Right forelimb (tissue), 1 donor: ENCODE measurements at regions not wholly inside any gene's neighbourhood (a gene's known extent, or its start where the extent isn't known, plus 50 kb on each side); places are given as distances from the start of the nearest gene placed in this dataset.
"Not testable (repeated sequence)": the region's sequence is repeated elsewhere in the genome, so short reads cannot be mapped to it uniquely, and the experiment has no call there.

Experiments used
- DNase-seq: peaks from one replicate; pipeline ENCODE4 v3.0.0-alpha.2; 2018

DNA sequence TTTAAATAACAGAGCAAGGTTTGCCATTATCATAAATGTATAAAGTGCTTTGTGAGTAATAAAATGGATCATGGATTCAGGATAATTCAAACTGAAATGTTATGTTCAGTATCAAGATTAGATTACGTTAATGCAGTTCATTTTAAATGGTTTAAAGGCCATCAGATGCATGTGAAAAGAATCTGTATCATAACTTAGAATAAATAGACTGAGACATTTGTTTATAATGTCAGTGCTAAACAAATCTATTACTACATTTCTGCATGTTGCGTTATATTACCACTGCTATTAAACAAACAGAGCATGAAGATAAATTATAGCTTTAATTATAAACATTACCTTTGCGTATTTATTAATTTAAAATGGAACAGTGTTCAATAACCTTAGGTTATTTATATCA, 160.2 kb downstream of the TOX3 start:
- DNase-seq: no peak

- no peak for DNase-seq
Measured at GRCh38 chr16:52384378-52384777, 162.6 kb downstream of the TOX3 start.

DNA sequence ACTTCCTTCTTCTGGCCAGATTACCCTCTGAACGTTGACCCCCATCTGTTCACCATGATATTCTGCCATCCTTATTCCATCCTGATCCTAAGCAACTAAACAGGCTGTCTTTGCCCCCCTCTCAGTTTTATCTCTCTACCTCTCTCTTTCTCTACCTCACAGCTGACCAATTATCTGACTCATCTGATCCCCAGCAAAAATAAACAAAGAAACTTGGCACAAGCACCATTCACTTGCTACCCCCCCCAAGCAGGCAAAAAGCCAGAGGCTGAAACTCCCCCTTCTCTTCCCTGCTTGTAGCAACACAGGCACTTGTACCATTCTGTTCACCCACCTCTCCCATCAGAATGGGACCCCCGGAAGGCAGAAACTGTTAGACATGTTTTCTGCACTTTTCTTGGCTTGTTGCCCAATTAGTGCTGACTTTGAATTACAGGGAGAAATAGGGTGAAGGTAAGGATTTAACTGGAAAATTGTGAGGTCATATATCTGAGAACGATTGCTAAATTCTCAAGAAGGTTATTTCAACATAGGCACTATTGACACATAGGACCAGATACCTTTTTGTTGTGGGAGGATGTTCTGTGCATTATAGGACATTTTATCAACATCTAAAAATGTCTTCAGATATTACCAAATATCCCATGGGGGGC, 163.2 kb downstream of the TOX3 start:
- DNase-seq: no peak

DNA sequence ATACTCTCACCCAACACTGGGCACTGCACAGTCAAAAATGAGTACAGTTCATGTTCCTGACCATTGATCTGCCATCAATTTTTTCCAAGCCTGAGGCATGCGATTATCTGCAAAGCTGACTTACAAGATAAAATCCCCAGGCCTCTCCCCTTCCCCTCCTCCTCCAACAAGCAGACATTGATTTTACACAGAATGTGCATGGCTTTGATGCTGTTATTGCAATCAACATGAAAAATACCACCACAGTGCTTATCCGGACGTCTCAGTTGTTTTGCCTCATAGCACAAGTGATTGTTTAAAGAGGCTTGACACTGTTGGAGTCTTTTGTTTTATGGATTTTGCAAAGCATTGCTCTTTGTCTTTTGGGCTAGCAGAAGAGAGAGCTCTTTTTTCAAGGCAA, 163.8 kb downstream of the TOX3 start:
- DNase-seq: no peak

- no peak for DNase-seq
Measured at GRCh38 chr16:52379551-52379950, 167.4 kb downstream of the TOX3 start.

DNA sequence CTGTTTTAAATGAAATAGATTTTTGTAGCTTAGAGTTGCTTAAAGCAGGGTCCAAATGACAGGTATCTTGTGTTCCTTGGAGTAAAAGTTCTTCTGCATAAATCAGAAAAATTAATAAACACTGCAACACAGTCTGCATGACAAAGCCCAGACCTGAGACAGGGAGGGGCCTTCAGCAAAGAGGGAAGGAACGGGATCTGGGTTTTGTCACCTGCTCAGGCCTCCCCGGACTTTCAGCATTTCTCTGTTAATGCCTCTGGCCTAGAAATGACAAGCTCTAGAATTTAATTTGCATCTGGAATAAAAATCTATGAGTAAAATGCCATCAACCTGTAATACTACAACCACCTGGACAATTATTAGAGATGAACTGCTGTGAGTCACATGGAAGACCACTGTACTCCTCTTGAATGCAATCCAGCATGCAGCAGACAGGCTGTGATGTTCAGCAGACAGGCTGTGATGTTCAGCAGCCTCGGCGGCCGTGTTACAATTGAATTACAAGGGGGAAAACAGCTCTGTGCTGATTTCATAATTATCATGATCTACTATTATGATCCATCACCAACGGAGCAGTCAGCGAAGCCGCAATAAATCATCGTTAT, 170.2 kb downstream of the TOX3 start:
- DNase-seq: no peak

- DNase-seq: no peak
Measured at GRCh38 chr16:52372313-52372712, 174.6 kb downstream of the TOX3 start.

DNA sequence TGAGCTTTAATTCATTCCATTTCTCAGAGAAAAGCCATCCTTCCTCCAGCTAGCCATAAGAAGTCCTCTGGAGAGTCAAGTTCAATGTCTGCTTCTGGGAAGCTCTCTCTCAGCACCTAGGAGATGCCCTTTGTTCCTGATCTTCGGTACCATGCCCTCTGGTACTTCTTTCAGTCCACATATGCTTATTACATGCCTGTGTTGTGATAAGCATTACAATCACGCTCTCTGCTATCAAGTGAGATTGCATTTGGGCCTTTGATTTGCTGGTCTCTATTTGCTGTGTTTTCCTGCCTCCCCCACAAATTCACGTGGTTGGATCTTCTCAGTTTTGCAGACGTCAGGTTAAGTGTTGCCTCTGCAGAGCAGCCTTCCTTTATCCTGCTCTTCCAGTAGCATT, 178.1 kb downstream of the TOX3 start:
- DNase-seq: no peak

- DNase-seq: no peak
Measured at GRCh38 chr16:52367821-52368220, 179.1 kb downstream of the TOX3 start.

GRCh38 chr16:52366983-52367382, 180.0 kb downstream of the TOX3 start:
- no peak for DNase-seq

- DNase-seq: no peak
Measured at GRCh38 chr16:52364500-52364899, 182.4 kb downstream of the TOX3 start.

GRCh38 chr16:52363082-52363481, 183.9 kb downstream of the TOX3 start:
- DNase-seq: no peak

DNA sequence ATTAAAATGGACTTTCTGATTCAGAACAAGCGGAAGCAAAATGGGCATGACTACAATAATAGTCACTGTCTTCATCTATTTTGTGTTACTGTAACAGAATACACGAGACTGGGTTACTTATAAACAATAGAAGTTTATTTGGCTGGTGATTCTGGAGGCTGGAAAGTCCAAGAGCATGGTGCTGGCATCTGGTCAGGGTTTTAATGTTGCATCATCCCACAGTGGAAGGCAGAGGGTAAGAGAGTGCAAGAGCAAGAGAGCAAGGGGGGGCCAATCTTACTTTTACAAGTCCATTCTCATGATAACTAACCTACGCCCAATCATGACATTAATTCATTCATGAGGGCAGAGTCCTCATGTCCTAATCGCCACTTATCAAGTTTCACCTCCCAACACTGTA, 189.2 kb downstream of the TOX3 start:
- DNase-seq: no peak

GRCh38 chr16:52353249-52353648, 193.7 kb downstream of the TOX3 start:
- DNase-seq: no peak

GRCh38 chr16:52351451-52351850, 195.5 kb downstream of the TOX3 start:
- DNase-seq: no peak

GRCh38 chr16:52350031-52350642, 196.8 kb downstream of the TOX3 start:
- no peak for DNase-seq

- DNase-seq: no peak
Measured at GRCh38 chr16:52346709-52347108, 200.2 kb downstream of the TOX3 start.

DNA sequence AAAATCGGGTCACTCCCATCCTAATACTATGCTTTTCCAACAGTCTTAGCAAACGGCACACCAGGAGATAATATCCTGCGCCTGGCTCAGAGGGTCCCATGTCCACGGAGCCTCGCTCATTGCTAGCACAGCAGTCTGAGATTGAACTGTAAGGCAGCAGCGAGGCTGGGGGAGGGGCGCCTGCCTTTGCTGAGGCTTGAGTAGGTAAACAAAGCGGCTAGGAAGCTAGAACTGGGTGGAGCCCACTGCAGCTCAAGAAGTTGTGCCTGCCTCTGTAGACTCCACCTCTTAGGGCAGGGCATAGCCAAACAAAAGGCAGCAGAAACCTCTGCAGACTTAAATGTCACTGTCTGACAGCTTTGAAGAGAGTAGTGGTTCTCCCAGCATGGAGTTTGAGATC, 213.3 kb downstream of the TOX3 start:
- not testable (repeated sequence) for DNase-seq

DNA sequence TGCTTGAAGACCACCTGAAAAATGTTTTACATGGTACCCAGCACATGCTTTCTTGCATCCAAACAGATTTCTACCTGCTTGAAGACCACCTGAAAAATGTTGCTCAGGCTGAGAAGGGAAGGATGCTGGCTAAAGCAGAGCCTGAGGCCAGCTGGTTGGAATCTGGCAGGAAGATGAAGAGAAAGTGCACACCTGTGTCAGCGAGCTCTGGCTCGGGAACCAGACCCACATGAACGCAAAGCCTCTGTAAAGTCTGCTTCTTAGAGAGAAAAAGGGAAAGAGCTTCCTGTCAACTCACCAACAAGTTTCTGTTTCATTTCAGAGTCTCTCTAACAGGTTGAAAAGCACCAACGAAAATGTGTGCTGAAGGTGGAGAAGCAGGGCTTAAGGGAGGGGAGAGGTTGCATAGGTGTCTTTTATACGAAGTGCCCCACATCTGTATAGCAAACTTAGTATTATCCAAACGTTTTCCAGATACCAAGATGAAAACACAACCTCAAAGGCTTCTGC, 226.0 kb downstream of the TOX3 start:
- DNase-seq: no peak

GRCh38 chr16:52318302-52319009, 228.5 kb downstream of the TOX3 start:
- DNase-seq: no peak

GRCh38 chr16:52316241-52316640, 230.7 kb downstream of the TOX3 start:
- DNase-seq: no peak

- no peak for DNase-seq
Measured at GRCh38 chr16:52312716-52313115, 234.2 kb downstream of the TOX3 start.
